ENCODE measurements at regions not wholly inside any gene's neighbourhood (a gene's known extent, or its start where the extent isn't known, plus 50 kb on each side); places are given as distances from the start of the nearest gene placed in this dataset.

- no peaks in the 10 kb centered on the region for H3K4me1 ChIP-seq (ENCODE audit: insufficient read depth, low read length)
- no peaks in the 10 kb centered on the region for H3K9me3 Mint-ChIP-seq
- ChIA-PET CTCF (no interaction called here), POLR2A (no interaction called here)
- no peaks in the 10 kb centered on the region for H3K4me1 Mint-ChIP-seq (ENCODE audit: low read depth)
- H3K9me3 ChIP-seq (ENCODE audit: control insufficient read depth in 1 of 2, insufficient read depth in 1 of 2, low read length in 2 of 2): peaks cover 0 to 4% of the 10 kb centered on the region in 2 experiments
- DNase-seq (no peak), ATAC-seq (ENCODE audit: poor library complexity) (no peak)
- no peaks in the 10 kb centered on the region for H3K36me3 Mint-ChIP-seq (ENCODE audit: low read depth)
- H3K4me3 ChIP-seq (ENCODE audit: low read length): no peak overlapping the region
- no peak overlapping the region for H3K4me3 Mint-ChIP-seq
- H3K27ac ChIP-seq (ENCODE audit: low read depth in 1 of 2, low read length in 2 of 2): no peak overlapping the region
- H3K27ac Mint-ChIP-seq: no peak overlapping the region
- H3K36me3 ChIP-seq (ENCODE audit: insufficient read depth, low read length): no peaks in the 10 kb centered on the region
- H3K27me3 Mint-ChIP-seq: no peaks in the 10 kb centered on the region
- intact Hi-C loops (cut with DNase I, micrococcal nuclease): no loop called here
- TF ChIP-seq CTCF (IDR thresholded peaks at IDR 0.05): no peak
- peaks cover 0 to 4% of the 10 kb centered on the region in 2 experiments for H3K27me3 ChIP-seq (ENCODE audit: control insufficient read depth in 1 of 2, insufficient read depth in 2 of 2, low read length in 2 of 2)
Observed at GRCh38 chr7:32393861-32394260, 96.3 kb downstream of the LSM5 start.

GRCh38 chr7:32390210-32390609 is 100.0 kb downstream of the LSM5 start:
- no peaks in the 10 kb centered on the region for H3K4me1 Mint-ChIP-seq (ENCODE audit: low read depth)
- no peak overlapping the region for H3K27ac ChIP-seq (ENCODE audit: low read depth in 1 of 2, low read length in 2 of 2)
- DNase-seq: no peak
- no peaks in the 10 kb centered on the region for H3K9me3 Mint-ChIP-seq
- no peak overlapping the region for H3K27ac Mint-ChIP-seq
- ATAC-seq (ENCODE audit: poor library complexity): no peak
- peaks cover 3 to 6% of the 10 kb centered on the region in 2 experiments for H3K27me3 ChIP-seq (ENCODE audit: control insufficient read depth in 1 of 2, insufficient read depth in 2 of 2, low read length in 2 of 2)
- H3K4me3 Mint-ChIP-seq: no peak overlapping the region
- no peaks in the 10 kb centered on the region for H3K36me3 Mint-ChIP-seq (ENCODE audit: low read depth)
- no peak overlapping the region for H3K4me3 ChIP-seq (ENCODE audit: low read length)
- H3K27me3 Mint-ChIP-seq: peaks cover 5% of the 10 kb centered on the region
- H3K4me1 ChIP-seq (ENCODE audit: insufficient read depth, low read length): no peaks in the 10 kb centered on the region
- POLR2A ChIA-PET: no interaction called here
- intact Hi-C loops (cut with DNase I, micrococcal nuclease): no loop called here
- no peak for TF ChIP-seq CTCF (IDR thresholded peaks at IDR 0.05)
- H3K36me3 ChIP-seq (ENCODE audit: insufficient read depth, low read length): no peaks in the 10 kb centered on the region
- H3K9me3 ChIP-seq (ENCODE audit: control insufficient read depth in 1 of 2, insufficient read depth in 1 of 2, low read length in 2 of 2): no peaks in the 10 kb centered on the region
- CTCF ChIA-PET: no interaction called here

- Histone ChIP-seq H3K36me3 (ENCODE audit: insufficient read depth, low read length) (no peaks in the 10 kb centered on the region), H3K27ac (ENCODE audit: low read depth in 1 of 2, low read length in 2 of 2) (no peak overlapping the region), H3K4me3 (ENCODE audit: low read length) (no peak overlapping the region), H3K4me1 (ENCODE audit: insufficient read depth, low read length) (no peaks in the 10 kb centered on the region), H3K27me3 (ENCODE audit: control insufficient read depth in 1 of 2, insufficient read depth in 2 of 2, low read length in 2 of 2) (peaks cover 3 to 11% of the 10 kb centered on the region in 2 experiments), H3K9me3 (ENCODE audit: control insufficient read depth in 1 of 2, insufficient read depth in 1 of 2, low read length in 2 of 2) (no peaks in the 10 kb centered on the region)
- ChIA-PET CTCF (no interaction called here), POLR2A (no interaction called here)
- peaks cover 46% of the 10 kb centered on the region for H3K27me3 Mint-ChIP-seq
- peaks cover 2% of the 10 kb centered on the region for H3K9me3 Mint-ChIP-seq
- no peak for DNase-seq
- no peak overlapping the region for H3K27ac Mint-ChIP-seq
- H3K36me3 Mint-ChIP-seq (ENCODE audit: low read depth): no peaks in the 10 kb centered on the region
- intact Hi-C loops (cut with DNase I, micrococcal nuclease): no loop called here
- TF ChIP-seq CTCF (IDR thresholded peaks at IDR 0.05): no peak
- no peaks in the 10 kb centered on the region for H3K4me1 Mint-ChIP-seq (ENCODE audit: low read depth)
- no peak overlapping the region for H3K4me3 Mint-ChIP-seq
- no peak for ATAC-seq (ENCODE audit: poor library complexity)
Observed at GRCh38 chr7:32385316-32385956, 104.7 kb downstream of the LSM5 start.
